WTC11 (cell line): ENCODE measurements at regions not wholly inside any gene's neighbourhood (a gene's known extent, or its start where the extent isn't known, plus 50 kb on each side); places are given as distances from the start of the nearest gene placed in this dataset.

Experiments
- ATAC-seq: fragments of 200-7000 bp; cut with Tn5 transposase; 2 replicates; pipeline ENCODE4 v1.10.0; 2021; ENCODE audit warnings: mild to moderate bottlenecking, moderate library complexity
- CTCF ChIA-PET: fragments of 300-600 bp; sonication (Branson Sonifier 250); formaldehyde crosslinking; loops from one replicate; lab custom pipeline; 2021; ENCODE audit warnings: antibody characterized with exemption; lab: Charles Lee
- POLR2A ChIA-PET: fragments of 350-600 bp; sonication (Branson Sonifier 250); formaldehyde crosslinking; loops from one replicate; lab custom pipeline; 2021; ENCODE audit warnings: antibody characterized with exemption; lab: Charles Lee
- DNase-seq: peaks from one replicate; pipeline ENCODE4 v3.0.0; 2021; ENCODE audit warnings: low spot score
- H3K27ac Mint-ChIP-seq: 2 replicates; pipeline ENCODE4 v1.8.0; 2021; ENCODE audit warnings: mixed read lengths
- H3K27me3 Mint-ChIP-seq: 2 replicates; pipeline ENCODE4 v1.8.0; 2021; ENCODE audit warnings: low read depth, mild to moderate bottlenecking, moderate library complexity, mixed read lengths
- H3K36me3 Mint-ChIP-seq: 2 replicates; pipeline ENCODE4 v1.8.0; 2021; ENCODE audit warnings: mixed read lengths
- H3K4me1 Mint-ChIP-seq: 2 replicates; pipeline ENCODE4 v1.8.0; 2022; ENCODE audit warnings: mixed read lengths
- H3K4me3 Mint-ChIP-seq: 2 replicates; pipeline ENCODE4 v1.8.0; 2021; ENCODE audit warnings: mild to moderate bottlenecking, moderate library complexity, mixed read lengths
- H3K9me3 Mint-ChIP-seq: 2 replicates; pipeline ENCODE4 v1.8.0; 2021; ENCODE audit warnings: mixed read lengths
- CBFB ChIP-seq: sonication (generic); formaldehyde crosslinking; IDR thresholded peaks from 2 replicates; pipeline ENCODE4 v1.8.1; 2022; ENCODE audit warnings: mild to moderate bottlenecking, low read depth, missing genetic modification reagents
- ESRRA ChIP-seq: sonication (generic); formaldehyde crosslinking; IDR thresholded peaks from 2 replicates; pipeline ENCODE4 v1.8.1; 2022; ENCODE audit warnings: mild to moderate bottlenecking, missing genetic modification reagents, borderline replicate concordance
- FOXJ3 ChIP-seq: sonication (generic); formaldehyde crosslinking; IDR thresholded peaks from 2 replicates; pipeline ENCODE4 v1.9.0; 2021; ENCODE audit warnings: missing genetic modification reagents, mild to moderate bottlenecking, borderline replicate concordance
- JUN ChIP-seq: sonication (generic); formaldehyde crosslinking; IDR thresholded peaks from 2 replicates; pipeline ENCODE4 v1.8.0; 2023; ENCODE audit warnings: mild to moderate bottlenecking, missing genetic modification reagents
- MXD4 ChIP-seq: fragments of 250-450 bp; sonication (Bioruptor Pico); IDR thresholded peaks from 2 replicates; pipeline ENCODE4 v1.8.0; 2021; ENCODE audit warnings: mild to moderate bottlenecking, moderate library complexity, borderline replicate concordance
- NFYB ChIP-seq: sonication (generic); formaldehyde crosslinking; conservative IDR thresholded peaks from 2 replicates; pipeline ENCODE4 v1.8.0; 2022; ENCODE audit warnings: low read depth, missing genetic modification reagents
- NR3C1 ChIP-seq: sonication (generic); formaldehyde crosslinking; conservative IDR thresholded peaks from 2 replicates; pipeline ENCODE4 v1.8.1; 2023; ENCODE audit warnings: low read depth, mild to moderate bottlenecking, missing genetic modification reagents
- OVOL2 ChIP-seq: fragments of 250-450 bp; sonication (Bioruptor Pico); IDR thresholded peaks from 2 replicates; pipeline ENCODE4 v1.9.0; 2021; ENCODE audit warnings: mild to moderate bottlenecking, borderline replicate concordance
- TEAD4 ChIP-seq: sonication (generic); formaldehyde crosslinking; IDR thresholded peaks from 2 replicates; pipeline ENCODE4 v1.8.0; 2022; ENCODE audit warnings: mild to moderate bottlenecking, missing genetic modification reagents
- ZNF121 ChIP-seq: sonication (generic); formaldehyde crosslinking; IDR thresholded peaks from 2 replicates; pipeline ENCODE4 v1.8.0; 2023; ENCODE audit warnings: missing genetic modification reagents
- ZNF232 ChIP-seq: sonication (generic); formaldehyde crosslinking; IDR thresholded peaks from 2 replicates; pipeline ENCODE4 v1.8.0; 2022; ENCODE audit warnings: mild to moderate bottlenecking, missing genetic modification reagents
- TF ChIP-seq, protein P1 (sequence below): sonication (generic); formaldehyde crosslinking; IDR thresholded peaks from 2 replicates; pipeline ENCODE4 v1.8.1; 2023; ENCODE audit warnings: mild to moderate bottlenecking, missing genetic modification reagents, borderline replicate concordance
- TF ChIP-seq, protein P2 (sequence below): sonication (generic); formaldehyde crosslinking; IDR thresholded peaks from 2 replicates; pipeline ENCODE4 v1.8.1; 2023; ENCODE audit warnings: mild to moderate bottlenecking, missing genetic modification reagents, moderate library complexity
- TF ChIP-seq, protein P3 (sequence below): fragments of 250-450 bp; sonication (Bioruptor Pico); IDR thresholded peaks from 2 replicates; pipeline ENCODE4 v1.9.0; 2021; ENCODE audit warnings: mild to moderate bottlenecking, borderline replicate concordance
- TF ChIP-seq, protein P4 (sequence below): sonication (generic); formaldehyde crosslinking; IDR thresholded peaks from 2 replicates; pipeline ENCODE4 v1.8.1; 2023; ENCODE audit warnings: mild to moderate bottlenecking, moderate library complexity, missing genetic modification reagents
- TF ChIP-seq, protein P5 (sequence below): sonication (generic); formaldehyde crosslinking; IDR thresholded peaks from 2 replicates; pipeline ENCODE4 v1.8.1; 2022; ENCODE audit warnings: missing genetic modification reagents, borderline replicate concordance
- TF ChIP-seq, protein P6 (sequence below): sonication (generic); formaldehyde crosslinking; conservative IDR thresholded peaks from 2 replicates; pipeline ENCODE4 v1.8.1; 2022; ENCODE audit warnings: mild to moderate bottlenecking, missing genetic modification reagents
- TF ChIP-seq, protein P7 (sequence below): sonication (generic); formaldehyde crosslinking; IDR thresholded peaks from 2 replicates; pipeline ENCODE4 v1.8.0; 2023; ENCODE audit warnings: missing genetic modification reagents, mild to moderate bottlenecking, borderline replicate concordance

DNA sequence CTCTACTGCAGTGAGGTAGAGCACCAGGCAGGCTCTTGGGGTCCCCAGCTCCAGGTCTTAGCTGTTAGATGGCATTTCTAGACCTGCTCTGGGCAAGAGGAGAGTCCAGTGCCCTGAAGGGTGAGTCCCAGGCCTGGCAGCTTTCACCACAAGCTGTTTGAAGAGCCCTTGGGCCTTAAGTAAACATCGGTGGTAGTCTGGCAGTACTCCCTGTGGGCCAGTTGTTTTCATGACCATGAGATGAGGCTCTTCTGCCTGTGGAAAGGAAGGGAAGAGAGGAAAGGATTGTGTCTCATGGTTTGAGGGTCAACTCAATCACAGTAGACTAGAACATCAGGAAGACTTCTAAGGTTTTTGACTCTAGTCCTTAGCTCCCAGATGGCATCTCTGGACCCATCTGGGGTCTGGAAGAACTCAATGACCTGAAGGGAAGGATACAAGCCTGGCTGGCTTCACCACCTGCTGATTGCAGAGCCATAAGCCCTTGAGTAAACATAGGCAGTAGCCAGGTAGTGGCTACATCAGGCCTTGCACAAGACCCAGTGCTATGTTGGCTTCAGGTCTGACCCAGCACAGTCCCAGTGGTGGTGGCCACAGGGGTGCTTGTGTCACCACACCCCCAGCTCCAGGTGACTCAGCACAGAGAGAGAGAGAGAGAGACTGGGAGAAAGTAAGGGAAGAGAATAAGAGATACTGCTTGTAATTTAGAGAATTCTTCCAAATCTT, 114.3 kb upstream of the PCSK5 start:
- TF ChIP-seq JUN (no peak), TEAD4 (no peak), ESRRA (CRISPR knock-in tag) (no peak), OVOL2 (CRISPR knock-in tag) (no peak), FOXJ3 (CRISPR knock-in tag) (no peak), ZNF232 (CRISPR knock-in tag) (no peak), ZNF121 (no peak), NR3C1 (CRISPR knock-in tag) (no peak), NFYB (CRISPR knock-in tag) (no peak), CBFB (CRISPR knock-in tag) (no peak), MXD4 (CRISPR knock-in tag) (no peak)
- TF ChIP-seq, protein P1, sequence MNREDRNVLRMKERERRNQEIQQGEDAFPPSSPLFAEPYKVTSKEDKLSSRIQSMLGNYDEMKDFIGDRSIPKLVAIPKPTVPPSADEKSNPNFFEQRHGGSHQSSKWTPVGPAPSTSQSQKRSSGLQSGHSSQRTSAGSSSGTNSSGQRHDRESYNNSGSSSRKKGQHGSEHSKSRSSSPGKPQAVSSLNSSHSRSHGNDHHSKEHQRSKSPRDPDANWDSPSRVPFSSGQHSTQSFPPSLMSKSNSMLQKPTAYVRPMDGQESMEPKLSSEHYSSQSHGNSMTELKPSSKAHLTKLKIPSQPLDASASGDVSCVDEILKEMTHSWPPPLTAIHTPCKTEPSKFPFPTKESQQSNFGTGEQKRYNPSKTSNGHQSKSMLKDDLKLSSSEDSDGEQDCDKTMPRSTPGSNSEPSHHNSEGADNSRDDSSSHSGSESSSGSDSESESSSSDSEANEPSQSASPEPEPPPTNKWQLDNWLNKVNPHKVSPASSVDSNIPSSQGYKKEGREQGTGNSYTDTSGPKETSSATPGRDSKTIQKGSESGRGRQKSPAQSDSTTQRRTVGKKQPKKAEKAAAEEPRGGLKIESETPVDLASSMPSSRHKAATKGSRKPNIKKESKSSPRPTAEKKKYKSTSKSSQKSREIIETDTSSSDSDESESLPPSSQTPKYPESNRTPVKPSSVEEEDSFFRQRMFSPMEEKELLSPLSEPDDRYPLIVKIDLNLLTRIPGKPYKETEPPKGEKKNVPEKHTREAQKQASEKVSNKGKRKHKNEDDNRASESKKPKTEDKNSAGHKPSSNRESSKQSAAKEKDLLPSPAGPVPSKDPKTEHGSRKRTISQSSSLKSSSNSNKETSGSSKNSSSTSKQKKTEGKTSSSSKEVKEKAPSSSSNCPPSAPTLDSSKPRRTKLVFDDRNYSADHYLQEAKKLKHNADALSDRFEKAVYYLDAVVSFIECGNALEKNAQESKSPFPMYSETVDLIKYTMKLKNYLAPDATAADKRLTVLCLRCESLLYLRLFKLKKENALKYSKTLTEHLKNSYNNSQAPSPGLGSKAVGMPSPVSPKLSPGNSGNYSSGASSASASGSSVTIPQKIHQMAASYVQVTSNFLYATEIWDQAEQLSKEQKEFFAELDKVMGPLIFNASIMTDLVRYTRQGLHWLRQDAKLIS: no peak
- TF ChIP-seq, protein P2, sequence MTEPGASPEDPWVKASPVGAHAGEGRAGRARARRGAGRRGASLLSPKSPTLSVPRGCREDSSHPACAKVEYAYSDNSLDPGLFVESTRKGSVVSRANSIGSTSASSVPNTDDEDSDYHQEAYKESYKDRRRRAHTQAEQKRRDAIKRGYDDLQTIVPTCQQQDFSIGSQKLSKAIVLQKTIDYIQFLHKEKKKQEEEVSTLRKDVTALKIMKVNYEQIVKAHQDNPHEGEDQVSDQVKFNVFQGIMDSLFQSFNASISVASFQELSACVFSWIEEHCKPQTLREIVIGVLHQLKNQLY (CRISPR knock-in tag): no peak
- TF ChIP-seq, protein P3, sequence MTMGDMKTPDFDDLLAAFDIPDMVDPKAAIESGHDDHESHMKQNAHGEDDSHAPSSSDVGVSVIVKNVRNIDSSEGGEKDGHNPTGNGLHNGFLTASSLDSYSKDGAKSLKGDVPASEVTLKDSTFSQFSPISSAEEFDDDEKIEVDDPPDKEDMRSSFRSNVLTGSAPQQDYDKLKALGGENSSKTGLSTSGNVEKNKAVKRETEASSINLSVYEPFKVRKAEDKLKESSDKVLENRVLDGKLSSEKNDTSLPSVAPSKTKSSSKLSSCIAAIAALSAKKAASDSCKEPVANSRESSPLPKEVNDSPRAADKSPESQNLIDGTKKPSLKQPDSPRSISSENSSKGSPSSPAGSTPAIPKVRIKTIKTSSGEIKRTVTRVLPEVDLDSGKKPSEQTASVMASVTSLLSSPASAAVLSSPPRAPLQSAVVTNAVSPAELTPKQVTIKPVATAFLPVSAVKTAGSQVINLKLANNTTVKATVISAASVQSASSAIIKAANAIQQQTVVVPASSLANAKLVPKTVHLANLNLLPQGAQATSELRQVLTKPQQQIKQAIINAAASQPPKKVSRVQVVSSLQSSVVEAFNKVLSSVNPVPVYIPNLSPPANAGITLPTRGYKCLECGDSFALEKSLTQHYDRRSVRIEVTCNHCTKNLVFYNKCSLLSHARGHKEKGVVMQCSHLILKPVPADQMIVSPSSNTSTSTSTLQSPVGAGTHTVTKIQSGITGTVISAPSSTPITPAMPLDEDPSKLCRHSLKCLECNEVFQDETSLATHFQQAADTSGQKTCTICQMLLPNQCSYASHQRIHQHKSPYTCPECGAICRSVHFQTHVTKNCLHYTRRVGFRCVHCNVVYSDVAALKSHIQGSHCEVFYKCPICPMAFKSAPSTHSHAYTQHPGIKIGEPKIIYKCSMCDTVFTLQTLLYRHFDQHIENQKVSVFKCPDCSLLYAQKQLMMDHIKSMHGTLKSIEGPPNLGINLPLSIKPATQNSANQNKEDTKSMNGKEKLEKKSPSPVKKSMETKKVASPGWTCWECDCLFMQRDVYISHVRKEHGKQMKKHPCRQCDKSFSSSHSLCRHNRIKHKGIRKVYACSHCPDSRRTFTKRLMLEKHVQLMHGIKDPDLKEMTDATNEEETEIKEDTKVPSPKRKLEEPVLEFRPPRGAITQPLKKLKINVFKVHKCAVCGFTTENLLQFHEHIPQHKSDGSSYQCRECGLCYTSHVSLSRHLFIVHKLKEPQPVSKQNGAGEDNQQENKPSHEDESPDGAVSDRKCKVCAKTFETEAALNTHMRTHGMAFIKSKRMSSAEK: no peak
- TF ChIP-seq, protein P4, sequence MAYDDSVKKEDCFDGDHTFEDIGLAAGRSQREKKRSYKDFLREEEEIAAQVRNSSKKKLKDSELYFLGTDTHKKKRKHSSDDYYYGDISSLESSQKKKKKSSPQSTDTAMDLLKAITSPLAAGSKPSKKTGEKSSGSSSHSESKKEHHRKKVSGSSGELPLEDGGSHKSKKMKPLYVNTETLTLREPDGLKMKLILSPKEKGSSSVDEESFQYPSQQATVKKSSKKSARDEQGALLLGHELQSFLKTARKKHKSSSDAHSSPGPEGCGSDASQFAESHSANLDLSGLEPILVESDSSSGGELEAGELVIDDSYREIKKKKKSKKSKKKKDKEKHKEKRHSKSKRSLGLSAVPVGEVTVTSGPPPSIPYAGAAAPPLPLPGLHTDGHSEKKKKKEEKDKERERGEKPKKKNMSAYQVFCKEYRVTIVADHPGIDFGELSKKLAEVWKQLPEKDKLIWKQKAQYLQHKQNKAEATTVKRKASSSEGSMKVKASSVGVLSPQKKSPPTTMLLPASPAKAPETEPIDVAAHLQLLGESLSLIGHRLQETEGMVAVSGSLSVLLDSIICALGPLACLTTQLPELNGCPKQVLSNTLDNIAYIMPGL: no peak
- TF ChIP-seq, protein P5, sequence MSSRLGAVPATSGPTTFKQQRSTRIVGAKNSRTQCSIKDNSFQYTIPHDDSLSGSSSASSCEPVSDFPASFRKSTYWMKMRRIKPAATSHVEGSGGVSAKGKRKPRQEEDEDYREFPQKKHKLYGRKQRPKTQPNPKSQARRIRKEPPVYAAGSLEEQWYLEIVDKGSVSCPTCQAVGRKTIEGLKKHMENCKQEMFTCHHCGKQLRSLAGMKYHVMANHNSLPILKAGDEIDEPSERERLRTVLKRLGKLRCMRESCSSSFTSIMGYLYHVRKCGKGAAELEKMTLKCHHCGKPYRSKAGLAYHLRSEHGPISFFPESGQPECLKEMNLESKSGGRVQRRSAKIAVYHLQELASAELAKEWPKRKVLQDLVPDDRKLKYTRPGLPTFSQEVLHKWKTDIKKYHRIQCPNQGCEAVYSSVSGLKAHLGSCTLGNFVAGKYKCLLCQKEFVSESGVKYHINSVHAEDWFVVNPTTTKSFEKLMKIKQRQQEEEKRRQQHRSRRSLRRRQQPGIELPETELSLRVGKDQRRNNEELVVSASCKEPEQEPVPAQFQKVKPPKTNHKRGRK (CRISPR knock-in tag): no peak
- TF ChIP-seq, protein P6, sequence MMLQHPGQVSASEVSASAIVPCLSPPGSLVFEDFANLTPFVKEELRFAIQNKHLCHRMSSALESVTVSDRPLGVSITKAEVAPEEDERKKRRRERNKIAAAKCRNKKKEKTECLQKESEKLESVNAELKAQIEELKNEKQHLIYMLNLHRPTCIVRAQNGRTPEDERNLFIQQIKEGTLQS (CRISPR knock-in tag): no peak
- TF ChIP-seq, protein P7, sequence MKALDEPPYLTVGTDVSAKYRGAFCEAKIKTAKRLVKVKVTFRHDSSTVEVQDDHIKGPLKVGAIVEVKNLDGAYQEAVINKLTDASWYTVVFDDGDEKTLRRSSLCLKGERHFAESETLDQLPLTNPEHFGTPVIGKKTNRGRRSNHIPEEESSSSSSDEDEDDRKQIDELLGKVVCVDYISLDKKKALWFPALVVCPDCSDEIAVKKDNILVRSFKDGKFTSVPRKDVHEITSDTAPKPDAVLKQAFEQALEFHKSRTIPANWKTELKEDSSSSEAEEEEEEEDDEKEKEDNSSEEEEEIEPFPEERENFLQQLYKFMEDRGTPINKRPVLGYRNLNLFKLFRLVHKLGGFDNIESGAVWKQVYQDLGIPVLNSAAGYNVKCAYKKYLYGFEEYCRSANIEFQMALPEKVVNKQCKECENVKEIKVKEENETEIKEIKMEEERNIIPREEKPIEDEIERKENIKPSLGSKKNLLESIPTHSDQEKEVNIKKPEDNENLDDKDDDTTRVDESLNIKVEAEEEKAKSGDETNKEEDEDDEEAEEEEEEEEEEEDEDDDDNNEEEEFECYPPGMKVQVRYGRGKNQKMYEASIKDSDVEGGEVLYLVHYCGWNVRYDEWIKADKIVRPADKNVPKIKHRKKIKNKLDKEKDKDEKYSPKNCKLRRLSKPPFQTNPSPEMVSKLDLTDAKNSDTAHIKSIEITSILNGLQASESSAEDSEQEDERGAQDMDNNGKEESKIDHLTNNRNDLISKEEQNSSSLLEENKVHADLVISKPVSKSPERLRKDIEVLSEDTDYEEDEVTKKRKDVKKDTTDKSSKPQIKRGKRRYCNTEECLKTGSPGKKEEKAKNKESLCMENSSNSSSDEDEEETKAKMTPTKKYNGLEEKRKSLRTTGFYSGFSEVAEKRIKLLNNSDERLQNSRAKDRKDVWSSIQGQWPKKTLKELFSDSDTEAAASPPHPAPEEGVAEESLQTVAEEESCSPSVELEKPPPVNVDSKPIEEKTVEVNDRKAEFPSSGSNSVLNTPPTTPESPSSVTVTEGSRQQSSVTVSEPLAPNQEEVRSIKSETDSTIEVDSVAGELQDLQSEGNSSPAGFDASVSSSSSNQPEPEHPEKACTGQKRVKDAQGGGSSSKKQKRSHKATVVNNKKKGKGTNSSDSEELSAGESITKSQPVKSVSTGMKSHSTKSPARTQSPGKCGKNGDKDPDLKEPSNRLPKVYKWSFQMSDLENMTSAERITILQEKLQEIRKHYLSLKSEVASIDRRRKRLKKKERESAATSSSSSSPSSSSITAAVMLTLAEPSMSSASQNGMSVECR (CRISPR knock-in tag): no peak
- ChIA-PET CTCF (no interaction called here), POLR2A (interaction anchor here (0.9 kb wide), 1 partner anchor 545 kb away, joined by 3 read pairs; no protein-coding TSS in a partner anchor)
- Mint-ChIP-seq H3K4me3 (no peak overlapping the region), H3K36me3 (peaks cover 5% of the 10 kb centered on the region; the same call in 1 of the 2 replicates), H3K4me1 (no peaks in the 10 kb centered on the region), H3K9me3 (peaks cover 8% of the 10 kb centered on the region), H3K27me3 (no peaks in the 10 kb centered on the region; the same call in 1 of the 2 replicates), H3K27ac (no peak overlapping the region)
- DNase-seq: no peak
- ATAC-seq: no peak
